C1 segment of cervical spinal cord (tissue), 14 donors: ENCODE measurements at regions not wholly inside any gene's neighbourhood (a gene's known extent, or its start where the extent isn't known, plus 50 kb on each side); places are given as distances from the start of the nearest gene placed in this dataset.

Experiments used
- DNase-seq, 14 donors: peaks; one replicate each; lab custom pipeline; 2025; lab: John Stamatoyannopoulos, UW

DNA sequence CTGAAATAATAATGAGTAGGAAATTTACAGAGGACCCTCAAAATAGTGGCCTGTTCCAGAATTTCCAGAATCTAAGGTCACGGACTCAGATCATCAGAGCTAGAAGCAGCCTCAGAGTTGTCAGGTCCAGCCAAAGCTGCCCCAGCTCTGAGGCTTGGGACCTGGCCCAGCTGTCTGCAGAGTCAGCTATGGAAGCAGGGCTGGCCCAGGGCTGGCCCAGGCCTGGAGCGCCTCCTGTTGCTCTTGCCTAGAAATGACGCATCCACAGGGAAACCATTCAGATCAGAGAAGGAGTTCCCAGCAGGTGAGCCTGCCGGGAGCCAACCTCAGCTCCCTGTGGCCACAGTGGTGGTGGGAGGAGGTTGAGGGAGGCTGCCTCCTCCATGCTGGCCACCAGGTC, 106.7 kb upstream of the ARL4C start:
- DNase-seq: no peak

DNA sequence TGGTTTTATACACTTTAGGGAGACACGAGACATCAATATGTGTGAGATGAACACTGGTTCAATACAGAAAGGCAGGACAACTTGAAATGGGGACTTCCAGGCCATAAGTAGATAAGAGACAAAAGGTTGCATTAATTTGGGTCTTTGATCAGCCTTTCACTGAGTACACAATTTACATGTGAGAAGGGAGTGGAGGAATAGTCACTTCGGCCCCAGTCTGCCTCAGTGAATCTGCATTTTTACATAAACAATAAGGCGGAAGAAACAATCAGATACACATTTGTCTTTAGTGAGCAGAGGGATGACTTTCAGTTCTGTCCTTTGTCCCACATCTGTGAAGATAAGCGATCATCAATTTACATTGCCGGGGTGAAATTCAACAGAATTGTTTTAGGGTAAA, 104.3 kb upstream of the ARL4C start:
- DNase-seq: no peak

DNA sequence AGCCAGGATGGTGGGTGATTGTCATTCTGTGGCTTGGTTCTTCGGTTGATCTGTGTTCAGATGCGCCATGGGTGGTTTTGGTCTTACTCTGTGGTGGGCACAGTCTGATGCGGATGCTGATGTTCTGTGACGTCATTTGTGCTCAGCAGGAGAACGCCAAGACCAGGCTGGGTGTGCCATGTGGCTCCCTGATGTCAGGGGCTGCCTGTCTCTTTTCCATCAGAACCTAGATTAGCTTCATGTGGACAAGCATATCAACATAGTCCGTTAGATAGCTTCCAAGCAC, 100.6 kb upstream of the ARL4C start:
- DNase-seq: no peak

DNA sequence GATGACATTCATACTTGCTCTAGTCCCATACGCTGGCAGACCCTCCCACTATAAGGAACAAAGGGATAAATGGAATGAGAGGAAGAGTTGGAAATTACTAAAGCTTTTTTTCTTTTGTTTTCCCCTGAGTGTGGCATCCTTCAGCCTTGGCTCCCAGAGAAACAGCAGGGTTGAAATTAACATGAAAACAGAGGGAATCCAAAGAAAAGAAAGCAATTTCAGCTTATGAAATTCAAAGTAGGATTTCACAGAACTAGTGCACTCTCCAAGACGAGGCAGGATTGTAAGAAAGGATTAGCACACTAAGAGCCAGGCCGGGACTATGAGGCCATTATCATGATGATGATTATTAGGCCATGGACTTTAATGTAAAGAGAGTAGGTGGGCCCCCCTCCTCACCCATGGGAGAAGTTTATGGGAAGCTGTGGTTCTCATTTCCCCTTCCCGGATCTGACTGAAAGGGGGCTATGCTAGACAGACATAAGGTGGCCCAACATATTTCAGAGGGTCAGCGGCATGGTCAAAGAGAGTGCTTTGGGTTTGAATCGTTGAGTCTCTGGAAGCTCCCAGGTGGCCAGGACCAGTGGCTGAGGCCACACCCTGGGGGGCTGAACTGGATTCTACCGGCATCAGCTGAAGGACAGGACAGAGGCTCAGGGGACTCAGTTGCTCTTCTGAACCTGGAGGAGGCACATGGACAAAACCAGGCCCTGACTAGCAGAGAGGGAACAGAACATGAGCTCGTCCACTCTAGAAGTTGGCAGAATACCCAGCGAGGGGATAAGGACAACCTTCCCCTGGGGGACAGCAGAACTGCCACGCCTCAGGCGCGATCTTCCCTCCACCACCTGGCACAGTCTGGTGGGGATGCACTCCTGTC, 100.1 kb upstream of the ARL4C start:
- no peak for DNase-seq

DNA sequence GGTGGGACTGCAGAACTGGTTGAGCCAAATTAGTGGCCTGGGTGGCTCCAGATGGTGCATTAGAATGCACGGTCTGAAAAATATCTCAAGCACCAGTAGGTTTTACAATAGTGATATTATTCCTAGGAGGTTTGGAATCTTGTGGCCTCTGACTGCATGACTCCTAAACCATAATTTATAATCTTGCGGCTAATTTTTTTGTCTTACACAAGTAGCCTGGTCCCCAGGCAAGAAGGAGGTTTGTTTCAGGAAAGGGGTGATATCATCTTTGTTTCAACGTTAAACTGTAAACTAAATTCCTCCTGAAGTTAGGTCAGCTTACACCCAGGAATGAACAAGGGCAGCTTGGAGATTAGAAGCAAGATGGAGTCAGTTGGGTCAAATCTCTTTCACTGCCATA, 98.9 kb upstream of the ARL4C start:
- DNase-seq: no peak

DNA sequence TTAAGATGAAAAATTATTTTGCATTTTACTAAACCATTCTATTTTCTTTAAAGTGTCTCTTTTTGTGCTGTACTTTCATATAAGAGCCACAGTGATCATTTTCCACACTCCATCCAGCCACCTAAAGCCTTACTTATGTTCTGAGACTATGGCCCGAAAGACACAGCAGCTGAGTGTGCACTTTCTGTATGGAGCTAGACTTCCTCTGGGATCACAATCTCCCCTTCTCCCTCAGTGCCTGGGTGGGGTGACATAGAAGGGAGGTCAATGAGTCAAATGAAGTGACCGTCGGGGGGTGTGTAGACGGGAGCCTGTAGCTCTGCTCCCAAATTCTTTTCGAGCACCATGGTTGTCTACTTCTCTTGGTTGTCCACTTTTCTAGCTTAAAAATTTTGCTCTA, 97.8 kb upstream of the ARL4C start:
- DNase-seq: no peak

DNA sequence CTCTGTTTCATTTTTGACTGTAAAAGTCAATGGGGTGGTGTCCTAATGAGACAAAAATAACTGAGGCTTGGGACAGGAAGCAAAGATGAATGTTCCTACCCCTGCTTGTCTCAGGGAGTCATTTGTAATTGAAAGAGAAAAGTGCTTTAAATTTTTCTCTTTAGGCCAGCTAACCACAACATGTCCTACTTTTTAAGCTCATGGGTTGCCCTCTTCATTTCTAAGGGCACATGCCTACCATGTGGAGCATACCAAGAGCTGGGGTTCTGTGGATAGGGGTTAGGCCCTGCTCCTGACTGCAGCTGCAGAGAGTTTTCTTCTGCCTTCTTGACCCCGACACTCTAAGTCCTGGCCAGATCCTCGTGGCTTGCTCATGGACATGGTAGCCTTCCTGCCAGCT, 96.8 kb upstream of the ARL4C start:
- DNase-seq: no peak

DNA sequence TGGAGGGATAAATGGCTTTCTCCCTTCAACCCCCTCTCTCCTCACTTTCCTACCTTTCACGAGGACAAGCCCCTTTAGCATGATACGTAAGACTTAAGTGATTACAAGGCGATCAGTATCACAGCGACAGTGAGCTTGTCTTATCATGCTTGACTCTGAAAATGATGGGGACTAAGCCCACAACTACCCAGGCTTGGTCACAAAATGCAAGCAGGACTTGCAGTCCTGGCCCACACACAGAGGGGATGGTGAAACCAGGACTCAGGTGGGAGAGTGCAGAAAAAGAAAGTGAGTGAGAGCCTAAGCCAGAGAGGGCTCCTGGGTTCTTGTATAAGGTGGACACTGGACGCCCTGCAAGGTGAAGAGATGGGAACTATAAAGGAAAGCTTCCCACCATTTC, 95.7 kb upstream of the ARL4C start:
- no peak for DNase-seq

DNA sequence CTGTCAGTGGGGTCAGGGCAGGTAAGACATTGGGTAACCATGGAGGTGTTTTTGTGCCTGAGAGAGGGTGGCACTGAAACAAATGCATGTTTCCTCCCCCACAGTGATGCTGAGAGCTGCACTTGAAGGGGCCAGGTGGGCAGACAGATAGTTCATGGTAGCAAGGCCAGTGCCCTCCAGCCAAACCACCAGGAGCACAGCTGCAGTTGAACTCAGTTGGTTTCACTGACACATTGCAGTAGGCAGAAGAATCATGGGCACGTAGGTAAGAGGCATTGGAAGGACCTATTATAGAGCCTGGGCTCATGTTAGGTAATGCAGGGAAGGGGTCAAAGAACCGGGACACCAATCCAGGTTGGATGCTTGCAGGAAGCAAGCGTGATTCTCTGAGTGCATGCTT, 93.2 kb upstream of the ARL4C start:
- no peak for DNase-seq

DNA sequence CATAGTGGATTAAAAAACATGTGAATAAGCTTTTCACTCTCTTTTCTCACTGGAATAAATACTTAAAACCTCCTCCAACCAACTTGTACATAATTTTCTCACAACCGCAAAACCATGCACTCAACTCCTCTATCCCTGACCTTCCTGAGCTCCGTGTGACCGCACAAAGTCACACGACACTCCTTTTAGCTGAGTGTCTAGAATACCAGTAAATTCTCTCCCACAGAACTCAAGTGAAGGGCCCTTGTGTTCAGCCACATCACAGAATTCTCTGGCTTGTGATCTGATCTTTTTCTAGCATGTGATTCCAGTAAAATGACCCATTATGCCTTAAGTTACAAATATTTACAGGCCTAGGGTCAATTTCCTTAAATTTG, 91.2 kb upstream of the ARL4C start:
- DNase-seq: no peak

DNA sequence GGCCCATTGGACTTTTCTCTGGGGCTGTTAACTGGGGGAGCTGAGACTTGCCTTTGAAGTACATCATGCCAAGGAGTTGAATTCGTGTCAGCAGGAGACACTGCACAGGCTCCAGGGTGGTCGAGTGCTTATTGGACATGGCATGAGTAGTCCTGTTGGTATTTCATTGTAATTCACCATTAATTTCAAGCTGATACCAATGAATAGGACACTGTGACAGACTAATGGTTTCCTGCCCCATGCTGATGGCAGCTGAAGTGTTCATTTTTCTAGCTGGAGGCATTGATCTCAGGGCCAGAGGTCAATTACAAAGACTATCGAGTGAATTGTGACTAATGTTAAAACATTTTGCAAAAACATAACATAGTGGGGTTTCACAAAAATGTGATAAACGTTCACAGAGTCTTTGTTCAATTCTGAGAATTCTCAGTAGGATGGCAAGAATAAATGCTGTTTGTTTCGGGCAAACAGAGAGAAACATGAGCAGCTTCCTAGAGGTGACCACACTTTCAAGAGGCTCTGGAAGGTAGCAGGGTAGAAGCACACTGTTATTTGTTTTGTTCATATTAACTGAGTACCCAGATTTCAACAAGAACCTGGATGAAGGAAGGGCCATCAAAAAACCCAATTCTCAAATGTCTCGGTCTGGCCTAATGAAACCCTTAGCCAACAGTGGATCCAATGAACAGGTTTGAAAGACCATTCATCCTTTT, 90.6 kb upstream of the ARL4C start:
- no peak for DNase-seq

DNA sequence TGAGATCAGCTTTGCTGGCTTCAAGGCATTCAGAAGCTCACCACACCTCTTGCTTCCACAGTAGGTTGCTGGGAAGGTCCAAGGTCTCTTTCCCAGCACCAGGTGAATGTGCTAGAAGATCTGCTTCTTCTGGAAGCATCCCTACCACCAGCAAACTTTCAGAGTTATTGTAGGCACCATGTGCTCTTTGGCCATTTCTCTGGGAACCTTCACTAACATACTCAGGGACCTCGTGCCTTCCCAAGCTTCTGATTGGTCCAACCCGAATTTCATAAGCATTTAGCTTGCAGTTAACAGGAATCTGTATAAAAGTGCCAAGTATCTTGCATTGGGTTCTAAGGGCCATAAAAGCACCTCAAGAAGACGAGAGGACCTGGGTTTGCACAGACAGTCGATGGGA, 86.5 kb upstream of the ARL4C start:
- no peak for DNase-seq

DNA sequence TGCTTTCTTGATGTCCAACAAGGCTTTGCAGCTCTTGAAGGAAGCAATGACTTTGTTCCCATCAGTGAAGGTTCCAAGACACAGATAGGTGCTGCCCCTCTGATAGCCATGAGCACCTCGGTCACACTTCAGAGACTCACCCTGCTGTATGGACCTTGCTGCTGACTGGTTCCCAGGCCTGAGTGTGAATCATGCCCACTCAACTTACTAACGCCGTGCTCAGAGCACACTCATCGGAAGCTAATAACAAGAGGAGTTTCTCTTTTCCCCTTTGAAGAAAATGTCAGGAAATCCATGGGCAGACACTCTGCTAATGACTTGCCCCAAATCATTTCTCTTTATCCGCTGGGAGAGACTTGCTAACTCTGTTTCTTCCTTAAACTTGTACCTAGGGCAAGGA, 83.8 kb upstream of the ARL4C start:
- no peak for DNase-seq

DNA sequence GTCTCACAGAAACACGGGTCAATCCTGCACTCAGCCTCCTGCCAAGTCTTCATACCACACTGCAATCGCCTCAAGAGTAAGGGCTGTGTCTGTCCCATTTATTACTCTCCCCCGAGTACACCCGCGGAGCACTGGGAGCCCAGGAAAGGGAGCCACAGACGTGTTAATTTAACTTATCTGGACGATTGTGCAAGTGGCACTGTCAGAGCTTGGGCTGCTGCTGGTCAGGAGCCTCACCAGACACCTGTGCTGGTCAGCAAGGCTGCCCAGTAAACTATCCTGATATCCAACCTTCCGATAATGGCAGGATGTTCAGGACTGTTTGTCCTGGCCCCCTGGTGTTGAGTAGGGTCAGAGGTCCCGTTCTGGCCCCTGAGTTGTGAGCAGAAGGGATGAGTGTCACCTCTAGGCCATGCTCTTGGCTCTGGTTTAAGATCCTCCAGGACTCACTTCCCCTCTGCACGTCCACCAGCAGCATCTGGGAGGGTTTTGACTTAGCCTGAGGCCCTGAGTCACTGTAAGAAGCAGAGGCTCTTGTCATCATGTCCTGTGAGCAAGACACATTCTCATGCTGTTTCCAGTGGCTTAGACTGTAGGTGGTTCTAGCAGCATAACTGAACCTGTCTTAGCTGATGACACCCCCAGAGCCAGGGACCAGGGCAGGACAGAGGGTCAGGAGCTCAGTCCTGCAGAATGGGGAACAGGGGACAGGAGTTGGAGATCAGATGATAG, 82.5 kb upstream of the ARL4C start:
- no peak for DNase-seq

DNA sequence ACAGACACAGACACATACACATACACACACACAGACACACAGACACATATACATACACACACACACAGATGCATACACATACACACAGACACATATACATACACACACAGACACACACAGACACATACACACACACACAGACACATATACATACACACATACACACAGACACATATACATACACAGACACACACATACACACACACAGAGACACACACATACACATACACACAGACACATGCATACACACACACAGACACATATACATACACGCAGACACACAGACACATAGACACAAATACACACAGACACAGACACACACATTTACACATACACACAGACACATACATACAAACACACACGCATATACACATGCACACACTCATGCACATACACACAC, 81.5 kb upstream of the ARL4C start:
- DNase-seq: no peak

DNA sequence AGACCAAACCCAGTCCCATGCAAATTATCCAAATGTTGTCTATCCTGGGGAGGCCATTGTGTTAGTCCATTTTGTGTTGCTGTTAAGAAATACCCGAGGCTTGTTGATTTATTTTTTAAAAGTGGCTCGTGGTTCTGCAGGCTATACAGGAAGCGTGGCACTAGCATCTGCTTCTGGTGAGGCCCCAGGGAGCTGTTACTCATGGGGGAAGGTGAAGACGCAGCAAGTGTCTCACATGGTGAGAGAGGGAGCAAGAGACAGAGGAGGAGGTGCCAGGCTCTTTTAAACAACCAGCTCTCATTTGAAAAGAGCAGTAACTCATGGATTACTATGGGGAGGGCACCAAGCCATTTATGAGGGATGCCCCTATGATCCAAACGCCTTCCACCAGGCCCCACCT, 80.3 kb upstream of the ARL4C start:
- DNase-seq: no peak

DNA sequence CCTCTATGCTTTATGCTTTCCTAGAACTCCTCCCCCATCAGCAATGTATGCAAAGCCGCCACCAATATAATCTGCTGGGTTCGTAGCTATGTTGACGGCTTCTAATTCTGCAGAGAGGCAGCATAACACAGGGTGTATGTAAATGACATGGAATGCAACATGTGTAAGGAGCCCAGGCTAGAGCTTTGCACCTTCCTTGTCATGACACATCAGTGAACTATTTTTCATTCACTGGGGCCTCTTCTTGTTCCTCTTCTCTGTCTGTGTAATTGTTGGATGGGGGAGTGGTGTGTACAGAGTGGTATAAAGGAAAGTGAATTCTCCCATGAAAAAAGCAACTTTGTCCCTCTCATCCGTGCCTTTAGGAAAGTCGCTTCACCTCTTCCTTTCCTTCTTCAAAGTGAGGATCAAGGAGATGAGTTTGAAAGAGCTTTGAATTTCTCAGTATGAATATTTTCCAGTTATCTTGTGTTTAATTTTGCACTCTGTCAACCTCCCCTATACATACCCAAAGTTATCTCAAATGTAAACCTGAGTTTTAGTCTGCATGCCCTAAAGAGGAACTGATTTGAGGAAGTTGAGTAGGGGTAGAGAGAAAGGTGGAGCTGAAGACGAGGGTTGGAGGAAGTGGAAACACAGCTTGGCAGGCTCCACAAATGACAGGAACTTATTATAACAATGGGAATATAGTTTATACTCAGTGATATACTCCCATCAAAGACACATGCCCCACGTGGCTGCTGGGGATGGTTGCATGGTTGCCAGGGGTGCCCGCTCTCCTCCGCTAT, 74.9 kb upstream of the ARL4C start:
- DNase-seq: no peak

DNA sequence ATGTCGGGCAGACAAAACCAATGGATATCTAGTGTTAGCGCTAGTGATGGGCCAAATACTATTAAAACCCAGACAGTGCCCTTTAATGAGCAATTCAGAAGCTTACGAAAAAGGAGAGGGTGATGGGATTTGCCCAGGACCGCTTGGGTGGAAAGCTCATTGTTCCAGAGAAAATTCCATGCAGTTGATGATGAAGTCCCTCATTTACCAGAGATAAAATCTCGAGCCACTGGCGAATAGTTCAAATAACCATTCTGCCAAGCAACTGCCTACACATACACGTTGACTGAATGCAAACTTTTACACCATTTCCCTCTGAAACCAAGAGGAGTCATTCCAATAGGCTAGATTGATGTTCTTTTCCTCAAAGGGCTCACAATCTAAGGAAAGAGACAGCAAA, 73.6 kb upstream of the ARL4C start:
- DNase-seq: no peak

DNA sequence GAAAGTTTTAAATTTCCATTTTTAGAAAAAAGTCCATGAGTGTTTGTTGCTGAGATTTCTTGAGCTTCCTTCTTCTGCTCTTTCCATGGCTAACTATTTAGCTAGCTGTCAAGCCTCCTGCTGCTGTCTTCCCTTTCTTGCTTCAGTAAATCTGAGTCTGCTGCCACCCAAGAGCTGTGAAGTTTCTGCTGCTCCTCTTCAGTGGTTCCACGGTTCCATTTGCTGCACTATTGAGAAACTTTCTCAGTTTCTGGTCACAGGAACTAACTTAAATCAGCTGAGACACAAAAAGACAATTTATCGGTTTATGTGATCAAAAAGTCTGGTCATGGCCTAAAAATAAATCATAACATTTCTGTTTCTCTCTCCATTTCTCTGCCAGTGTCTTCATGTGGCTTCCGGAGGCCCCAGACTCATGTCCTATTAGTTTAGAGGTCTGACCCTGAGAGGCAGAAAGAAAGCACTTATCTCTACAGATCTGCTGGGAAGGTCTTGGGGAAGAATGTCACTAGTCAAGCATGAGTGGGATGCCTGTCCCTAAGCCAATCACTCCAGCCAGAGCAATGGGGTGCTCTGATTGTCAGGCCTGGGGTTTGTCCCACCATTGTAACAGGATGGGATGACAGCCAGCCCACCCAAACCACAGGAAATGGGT, 73.0 kb upstream of the ARL4C start:
- no peak for DNase-seq

DNA sequence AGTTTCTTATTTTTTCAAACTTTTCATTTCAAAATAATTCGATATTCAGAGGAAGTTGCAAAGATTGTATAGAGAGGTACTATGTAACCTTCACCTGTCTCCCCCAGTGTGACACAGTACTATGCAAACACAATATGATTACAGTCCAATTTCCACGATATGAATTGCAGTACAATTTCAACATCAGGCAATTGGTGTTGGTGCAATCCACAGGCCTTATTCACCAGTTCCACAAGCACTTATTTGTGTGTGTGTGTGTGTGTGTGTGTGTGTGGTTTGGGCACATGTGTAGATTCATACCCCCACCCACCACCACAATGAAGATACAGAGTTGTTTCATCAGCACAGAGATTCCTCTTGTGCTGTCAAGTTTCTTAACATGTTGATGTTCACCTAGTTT, 69.7 kb upstream of the ARL4C start:
- no peak for DNase-seq

DNA sequence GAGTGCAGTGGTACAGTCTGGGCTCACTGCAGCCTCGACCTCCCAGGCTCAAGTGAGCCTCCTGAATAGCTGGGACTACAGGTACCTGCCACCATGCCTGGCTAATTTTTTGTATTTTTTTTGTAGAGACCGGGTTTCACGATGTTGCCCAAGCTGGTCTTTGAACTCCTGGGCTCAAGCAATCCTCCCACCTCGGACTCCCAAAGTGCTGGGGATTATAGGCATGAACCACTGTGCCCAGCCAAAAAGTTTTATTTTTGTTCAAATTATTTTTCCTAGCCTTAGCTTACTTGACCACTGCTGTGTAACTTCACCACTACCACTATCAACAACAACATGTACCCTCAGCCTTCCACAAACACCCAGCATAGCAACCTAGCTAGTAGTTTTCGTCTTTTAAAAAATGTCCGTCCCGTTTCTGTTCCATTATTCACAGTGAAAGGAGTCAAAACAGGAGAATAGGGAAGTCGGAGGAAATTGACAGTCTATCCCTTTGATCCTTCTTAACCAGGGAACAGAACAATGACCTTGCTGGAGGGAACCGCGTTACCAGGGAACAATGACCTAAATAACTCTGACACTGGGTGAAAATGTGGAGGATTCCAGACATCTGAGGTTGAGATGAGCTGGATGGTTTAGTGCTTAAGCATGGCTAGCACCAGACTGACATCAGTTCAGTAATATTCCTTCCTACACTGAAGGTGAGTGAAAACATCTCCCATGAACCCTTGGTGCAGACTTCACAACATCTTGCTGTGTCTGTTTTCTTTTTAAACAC, 69.2 kb upstream of the ARL4C start:
- DNase-seq: no peak
